ENCODE measurements at regions not wholly inside any gene's neighbourhood (a gene's known extent, or its start where the extent isn't known, plus 50 kb on each side); places are given as distances from the start of the nearest gene placed in this dataset.

GRCh38 chr4:14069886-14070285 lies 442.4 kb upstream of the BOD1L1 start:
- intact Hi-C loops (cut with micrococcal nuclease; ENCODE audit: unreplicated experiment): no loop called here
- CTCF ChIA-PET: no interaction called here

GRCh38 chr4:14070289-14070880 lies 442.9 kb upstream of the BOD1L1 start:
- H3K36me3 ChIP-seq (ENCODE audit: low read depth): no peaks in the 10 kb centered on the region
- H3K79me2 ChIP-seq (ENCODE audit: low read depth): no peaks in the 10 kb centered on the region
- no peak overlapping the region for H3K4me3 ChIP-seq
- ChIA-PET POLR2A (ENCODE audit: unreplicated experiment) (no interaction called here), CTCF (no interaction called here)
- H3F3A ChIP-seq (ENCODE audit: insufficient read depth, low read depth): no peaks in the 10 kb centered on the region
- H3K4me1 ChIP-seq (replicated peaks; ENCODE audit: insufficient read depth): no peaks in the 10 kb centered on the region
- intact Hi-C loops (cut with micrococcal nuclease; ENCODE audit: unreplicated experiment): no loop called here
- no peaks in the 10 kb centered on the region for H3K27me3 ChIP-seq (ENCODE audit: insufficient read depth, low read depth)
- no peak overlapping the region for H2AFZ ChIP-seq
- no peak overlapping the region for H3K27ac ChIP-seq
- BruUV-seq (replicated peaks): no TSS peak
- no peak for DNase-seq
- no peak for TF ChIP-seq EZH2 (IDR thresholded peaks at IDR 0.05; ENCODE audit: low read depth)
- TF ChIP-seq CTCF (conservative IDR thresholded peaks at IDR 0.05): no peak
- H3K9me2 ChIP-seq (ENCODE audit: insufficient read depth): no peaks in the 10 kb centered on the region
- peaks cover 5% of the 10 kb centered on the region; the same call in 1 of the 2 replicates for H3K9me3 ChIP-seq (ENCODE audit: insufficient read depth, low read depth)
- no peaks in the 10 kb centered on the region for H4K20me1 ChIP-seq (ENCODE audit: insufficient read depth)
- H3K4me2 ChIP-seq: no peak overlapping the region

More at GRCh38 chr4:14069886-14070285, 442.4 kb upstream of the BOD1L1 start:
- no peaks in the 10 kb centered on the region for H3K4me1 ChIP-seq (replicated peaks; ENCODE audit: insufficient read depth)
- H4K20me1 ChIP-seq (ENCODE audit: insufficient read depth): no peaks in the 10 kb centered on the region
- no peak overlapping the region for H3K4me2 ChIP-seq
- POLR2A ChIA-PET (ENCODE audit: unreplicated experiment): no interaction called here
- DNase-seq: no peak
- no peak overlapping the region for H3K27ac ChIP-seq
- TF ChIP-seq CTCF (conservative IDR thresholded peaks at IDR 0.05) (no peak), EZH2 (IDR thresholded peaks at IDR 0.05; ENCODE audit: low read depth) (no peak)
- no peak overlapping the region for H2AFZ ChIP-seq
- H3K36me3 ChIP-seq (ENCODE audit: low read depth): no peaks in the 10 kb centered on the region
- H3K9me2 ChIP-seq (ENCODE audit: insufficient read depth): no peaks in the 10 kb centered on the region
- H3F3A ChIP-seq (ENCODE audit: insufficient read depth, low read depth): no peaks in the 10 kb centered on the region
- peaks cover 5% of the 10 kb centered on the region; the same call in 1 of the 2 replicates for H3K9me3 ChIP-seq (ENCODE audit: insufficient read depth, low read depth)
- H3K27me3 ChIP-seq (ENCODE audit: insufficient read depth, low read depth): no peaks in the 10 kb centered on the region
- no TSS peak for BruUV-seq (replicated peaks)
- no peak overlapping the region for H3K4me3 ChIP-seq
- H3K79me2 ChIP-seq (ENCODE audit: low read depth): no peaks in the 10 kb centered on the region

GRCh38 chr4:14072506-14072905 lies 445.0 kb upstream of the BOD1L1 start:
- Histone ChIP-seq H4K20me1 (ENCODE audit: insufficient read depth) (no peaks in the 10 kb centered on the region), H3K9me3 (ENCODE audit: insufficient read depth, low read depth) (peaks cover 5% of the 10 kb centered on the region; the same call in 1 of the 2 replicates), H3K27me3 (ENCODE audit: insufficient read depth, low read depth) (no peaks in the 10 kb centered on the region), H3F3A (ENCODE audit: insufficient read depth, low read depth) (no peaks in the 10 kb centered on the region), H3K27ac (no peak overlapping the region), H3K4me3 (no peak overlapping the region), H3K79me2 (ENCODE audit: low read depth) (no peaks in the 10 kb centered on the region), H2AFZ (no peak overlapping the region), H3K9me2 (ENCODE audit: insufficient read depth) (no peaks in the 10 kb centered on the region), H3K4me2 (no peak overlapping the region), H3K36me3 (ENCODE audit: low read depth) (no peaks in the 10 kb centered on the region), H3K4me1 (replicated peaks; ENCODE audit: insufficient read depth) (no peaks in the 10 kb centered on the region)
- ChIA-PET CTCF (no interaction called here), POLR2A (ENCODE audit: unreplicated experiment) (no interaction called here)
- no peak for DNase-seq
- no TSS peak for BruUV-seq (replicated peaks)
- TF ChIP-seq EZH2 (IDR thresholded peaks at IDR 0.05; ENCODE audit: low read depth) (no peak), CTCF (conservative IDR thresholded peaks at IDR 0.05) (no peak)
- intact Hi-C loops (cut with micrococcal nuclease; ENCODE audit: unreplicated experiment): no loop called here
